Natural killer cell (primary cell): ENCODE measurements at regions not wholly inside any gene's neighbourhood (a gene's known extent, or its start where the extent isn't known, plus 50 kb on each side); places are given as distances from the start of the nearest gene placed in this dataset.

ENCODE experiments used
- ATAC-seq, 3 donors: fragments of 150-1000 bp in 2 of 3; fragments of 200-7000 bp in 1 of 3; cut with Tn5 transposase; 1 replicate in 1 of 3; 2 replicates in 2 of 3; pipeline ENCODE4 v1.10.0; 2021; ENCODE audit warnings: mild to moderate bottlenecking in 2 of 3, moderate library complexity in 2 of 3
- DNase-seq, 2 donors: peaks; one replicate each; pipeline versions ENCODE4 v3.0.0 to v3.0.0-alpha.2; 2013 to 2021; ENCODE audit warnings: mixed read lengths in 1 of 2
- H3K27ac ChIP-seq: one replicate; pipeline ENCODE4 v1.5.1; 2013; ENCODE audit warnings: mild to moderate bottlenecking, low read length
- H3K27me3 ChIP-seq: one replicate; pipeline ENCODE4 v1.6.1; 2013; ENCODE audit warnings: low read length; ENCODE audit not compliant: control insufficient read depth, insufficient read depth
- H3K36me3 ChIP-seq: one replicate; pipeline ENCODE4 v1.6.1; 2013; ENCODE audit warnings: low read length; ENCODE audit not compliant: control insufficient read depth, insufficient read depth
- H3K4me1 ChIP-seq: one replicate; pipeline ENCODE4 v1.6.1; 2013; ENCODE audit warnings: low read length; ENCODE audit not compliant: control insufficient read depth, insufficient read depth
- H3K4me3 ChIP-seq: one replicate; pipeline ENCODE4 v1.5.1; 2013; ENCODE audit warnings: low read length
- H3K9me3 ChIP-seq: one replicate; pipeline ENCODE4 v1.6.1; 2013; ENCODE audit warnings: low read length; ENCODE audit not compliant: control insufficient read depth, insufficient read depth
- H3K27ac Mint-ChIP-seq, 2 donors: one replicate each; pipeline ENCODE4 v1.8.0; 2022; ENCODE audit warnings: mild to moderate bottlenecking in 2 of 2, mixed read lengths in 2 of 2, moderate library complexity in 1 of 2
- H3K27me3 Mint-ChIP-seq, 2 donors: one replicate each; pipeline ENCODE4 v1.8.0; 2022; ENCODE audit warnings: low read depth in 2 of 2, mixed read lengths in 2 of 2
- H3K36me3 Mint-ChIP-seq: one replicate; pipeline ENCODE4 v1.8.0; 2022; ENCODE audit warnings: mixed read lengths
- H3K4me1 Mint-ChIP-seq, 2 donors: one replicate each; pipeline ENCODE4 v1.8.0; 2022; ENCODE audit warnings: mixed read lengths in 2 of 2
- H3K4me3 Mint-ChIP-seq: one replicate; pipeline ENCODE4 v1.8.0; 2022; ENCODE audit warnings: mild to moderate bottlenecking, moderate library complexity, mixed read lengths
- H3K9me3 Mint-ChIP-seq, 2 donors: one replicate each; pipeline ENCODE4 v1.8.0; 2022; ENCODE audit warnings: mixed read lengths in 2 of 2
- WGBS: methylation state at CpG from one replicate; pipeline ENCODE4 v1.1.7; 2013; ENCODE audit warnings: missing lambda C conversion rate; ENCODE audit not compliant: insufficient coverage; 5-methylcytosine and 5-hydroxymethylcytosine counted together
- intact Hi-C: fragments of 100-400 bp; cut with micrococcal nuclease; formaldehyde crosslinking; loops from one replicate; pipeline ENCODE4 v1.14.2; 2022
- TF ChIP-seq, protein P1 (sequence below): fragments of 200-600 bp; IDR thresholded peaks from one replicate; pipeline ENCODE4 v1.8.0; 2022; ENCODE audit warnings: antibody characterized with exemption

DNA sequence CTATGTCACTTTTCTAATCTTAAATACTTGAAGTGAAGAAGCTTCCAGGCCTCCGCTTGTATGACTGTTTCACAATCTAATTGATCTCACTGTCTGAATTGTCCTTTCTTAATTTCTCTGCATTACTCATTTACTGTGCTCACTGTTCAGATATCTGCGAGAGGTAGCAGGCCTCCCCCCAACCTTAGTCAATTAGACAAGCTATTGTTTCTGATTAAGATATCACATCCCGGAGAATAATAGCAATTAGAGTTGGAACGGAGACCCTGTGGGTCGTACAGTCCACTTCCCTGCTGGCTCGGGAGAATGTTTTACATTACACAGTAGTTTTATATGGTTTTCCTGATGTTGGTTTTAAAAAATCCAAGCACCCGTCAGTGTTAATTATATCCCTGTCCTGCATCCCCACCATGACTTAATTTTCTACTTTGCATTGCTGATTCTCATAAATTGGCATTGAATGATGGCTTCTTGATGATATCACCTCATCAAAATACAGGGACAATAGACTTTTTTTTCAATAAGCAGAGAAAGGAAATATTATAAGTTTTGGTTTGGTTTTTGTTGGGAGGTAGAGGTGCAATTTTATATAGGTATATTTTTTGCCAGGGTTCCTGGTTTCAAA is 178.7 kb upstream of the TSHZ2 start:
- no peaks in the 10 kb centered on the region for H3K36me3 Mint-ChIP-seq
- WGBS: 93% methylated on average over 5 of the region's 7 CpGs
- intact Hi-C loops: no loop called here
- H3K27ac ChIP-seq: no peak overlapping the region
- peaks cover 7 to 8% of the 10 kb centered on the region in 2 donors for H3K27me3 Mint-ChIP-seq
- no peak overlapping the region for H3K4me3 Mint-ChIP-seq
- no peaks in the 10 kb centered on the region for H3K27me3 ChIP-seq
- H3K9me3 ChIP-seq: no peaks in the 10 kb centered on the region
- ATAC-seq (no peak), DNase-seq (no peak)
- H3K36me3 ChIP-seq: no peaks in the 10 kb centered on the region
- H3K9me3 Mint-ChIP-seq: no peaks in the 10 kb centered on the region
- no peaks in the 10 kb centered on the region for H3K4me1 Mint-ChIP-seq
- no peak overlapping the region for H3K4me3 ChIP-seq
- TF ChIP-seq, protein P1, sequence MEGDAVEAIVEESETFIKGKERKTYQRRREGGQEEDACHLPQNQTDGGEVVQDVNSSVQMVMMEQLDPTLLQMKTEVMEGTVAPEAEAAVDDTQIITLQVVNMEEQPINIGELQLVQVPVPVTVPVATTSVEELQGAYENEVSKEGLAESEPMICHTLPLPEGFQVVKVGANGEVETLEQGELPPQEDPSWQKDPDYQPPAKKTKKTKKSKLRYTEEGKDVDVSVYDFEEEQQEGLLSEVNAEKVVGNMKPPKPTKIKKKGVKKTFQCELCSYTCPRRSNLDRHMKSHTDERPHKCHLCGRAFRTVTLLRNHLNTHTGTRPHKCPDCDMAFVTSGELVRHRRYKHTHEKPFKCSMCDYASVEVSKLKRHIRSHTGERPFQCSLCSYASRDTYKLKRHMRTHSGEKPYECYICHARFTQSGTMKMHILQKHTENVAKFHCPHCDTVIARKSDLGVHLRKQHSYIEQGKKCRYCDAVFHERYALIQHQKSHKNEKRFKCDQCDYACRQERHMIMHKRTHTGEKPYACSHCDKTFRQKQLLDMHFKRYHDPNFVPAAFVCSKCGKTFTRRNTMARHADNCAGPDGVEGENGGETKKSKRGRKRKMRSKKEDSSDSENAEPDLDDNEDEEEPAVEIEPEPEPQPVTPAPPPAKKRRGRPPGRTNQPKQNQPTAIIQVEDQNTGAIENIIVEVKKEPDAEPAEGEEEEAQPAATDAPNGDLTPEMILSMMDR: no peak
- no peaks in the 10 kb centered on the region for H3K4me1 ChIP-seq
- no peak overlapping the region for H3K27ac Mint-ChIP-seq

DNA sequence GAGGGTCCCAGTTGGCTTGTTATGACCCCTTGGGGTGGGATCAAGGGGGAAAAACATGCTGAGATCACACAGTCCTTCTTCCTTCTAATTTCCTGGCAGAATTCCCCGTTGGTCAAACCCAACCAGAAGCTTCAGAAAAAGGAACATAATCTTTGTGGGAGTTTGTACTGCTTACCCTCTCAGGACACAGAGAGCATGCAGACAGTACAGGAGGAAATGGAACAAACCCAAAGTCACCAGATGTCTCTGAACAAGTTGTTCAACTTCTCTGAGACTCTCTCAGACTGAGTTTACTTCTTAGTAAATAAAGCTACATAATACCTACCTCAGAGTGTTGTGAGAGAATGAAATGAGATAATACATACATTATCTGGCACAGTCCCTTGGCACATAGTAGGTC is 181.1 kb upstream of the TSHZ2 start:
- intact Hi-C loops: no loop called here
- no peaks in the 10 kb centered on the region for H3K4me1 Mint-ChIP-seq
- H3K36me3 Mint-ChIP-seq: no peaks in the 10 kb centered on the region
- Histone ChIP-seq H3K36me3 (no peaks in the 10 kb centered on the region), H3K4me3 (no peak overlapping the region), H3K27ac (no peak overlapping the region), H3K27me3 (no peaks in the 10 kb centered on the region), H3K9me3 (no peaks in the 10 kb centered on the region), H3K4me1 (no peaks in the 10 kb centered on the region)
- H3K27me3 Mint-ChIP-seq: peaks cover 0 to 7% of the 10 kb centered on the region in 2 donors
- 33% methylated on average over 1 of the region's 1 CpG for WGBS
- no peaks in the 10 kb centered on the region for H3K9me3 Mint-ChIP-seq
- ATAC-seq (no peak), DNase-seq (no peak)
- TF ChIP-seq, protein P1: no peak
- H3K27ac Mint-ChIP-seq: no peak overlapping the region
- H3K4me3 Mint-ChIP-seq: no peak overlapping the region

DNA sequence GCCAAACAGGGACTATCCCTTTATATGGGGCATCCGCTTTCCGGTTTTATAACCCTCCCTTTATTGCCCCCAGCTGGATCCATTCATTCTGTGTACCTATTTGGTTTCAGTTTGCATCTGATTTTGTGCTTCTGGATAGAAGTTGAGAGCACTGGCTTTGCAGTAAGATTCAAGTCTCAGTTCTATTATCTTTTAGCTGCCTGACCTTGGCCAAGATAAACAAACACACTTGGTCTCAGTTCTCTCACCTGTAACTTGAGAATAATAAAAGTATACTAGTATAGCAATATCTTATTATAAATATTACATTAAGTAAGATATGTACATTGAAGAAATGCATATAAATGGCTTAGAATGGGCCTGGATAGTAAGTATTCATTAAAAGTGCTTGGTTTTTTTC is 182.4 kb upstream of the TSHZ2 start:
- no peak overlapping the region for H3K4me3 ChIP-seq
- Mint-ChIP-seq H3K27me3 (peaks cover 0 to 8% of the 10 kb centered on the region in 2 donors), H3K4me1 (no peaks in the 10 kb centered on the region), H3K9me3 (no peaks in the 10 kb centered on the region), H3K27ac (no peak overlapping the region), H3K4me3 (no peak overlapping the region), H3K36me3 (no peaks in the 10 kb centered on the region)
- DNase-seq (no peak), ATAC-seq (no peak)
- TF ChIP-seq, protein P1: no peak
- intact Hi-C loops: no loop called here
- H3K9me3 ChIP-seq: no peaks in the 10 kb centered on the region
- no peaks in the 10 kb centered on the region for H3K4me1 ChIP-seq
- 80% methylated on average over 2 of the region's 2 CpGs for WGBS
- no peaks in the 10 kb centered on the region for H3K36me3 ChIP-seq
- H3K27me3 ChIP-seq: no peaks in the 10 kb centered on the region
- H3K27ac ChIP-seq: no peak overlapping the region

DNA sequence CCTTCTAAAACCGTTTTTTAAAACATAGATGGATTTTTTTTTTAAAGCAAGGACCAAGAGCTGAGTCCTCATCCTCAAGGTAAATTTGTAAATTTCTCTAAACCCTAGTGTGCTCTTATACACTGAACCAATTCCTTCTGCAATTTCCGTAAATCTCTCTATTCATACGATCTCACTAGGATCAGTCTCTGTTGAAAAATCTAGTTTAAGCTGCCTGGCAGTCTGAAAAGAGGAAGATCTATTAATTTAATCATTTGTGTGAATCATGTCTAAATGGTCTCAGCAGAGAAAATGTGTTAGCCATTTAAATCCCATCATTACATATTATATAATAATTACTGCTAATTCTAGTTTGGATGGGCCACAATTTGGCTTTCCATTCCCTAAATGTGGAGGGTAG is 184.2 kb upstream of the TSHZ2 start:
- Histone ChIP-seq H3K36me3 (no peaks in the 10 kb centered on the region), H3K4me3 (no peak overlapping the region), H3K9me3 (no peaks in the 10 kb centered on the region), H3K4me1 (no peaks in the 10 kb centered on the region), H3K27ac (no peak overlapping the region), H3K27me3 (no peaks in the 10 kb centered on the region)
- Mint-ChIP-seq H3K27me3 (peaks cover 7 to 8% of the 10 kb centered on the region in 2 donors), H3K4me3 (no peak overlapping the region), H3K4me1 (no peaks in the 10 kb centered on the region), H3K36me3 (no peaks in the 10 kb centered on the region), H3K27ac (no peak overlapping the region), H3K9me3 (no peaks in the 10 kb centered on the region)
- ATAC-seq: no peak
- intact Hi-C loops: no loop called here
- 83% methylated on average over 1 of the region's 3 CpGs for WGBS
- DNase-seq: no peak
- TF ChIP-seq, protein P1: no peak
